SK-N-SH (cell line): ENCODE measurements at regions not wholly inside any gene's neighbourhood (a gene's known extent, or its start where the extent isn't known, plus 50 kb on each side); places are given as distances from the start of the nearest gene placed in this dataset.

ENCODE experiments used
- CTCF ChIP-seq: fragments of 200-600 bp; sonication (generic); IDR thresholded peaks from 2 replicates; pipeline ENCODE4 v1.6.1; 2017; ENCODE audit warnings: antibody characterized with exemption, mild to moderate bottlenecking, moderate library complexity
- EP300 ChIP-seq, 2 experiments: IDR thresholded peaks; 2 replicates each; pipeline versions ENCODE4 v1.4.0 to v1.6.1; 2012; ENCODE audit warnings: borderline replicate concordance in 1 of 2, low read depth in 1 of 2, low read length in 1 of 2
- FOSL2 ChIP-seq: IDR thresholded peaks from 2 replicates; pipeline ENCODE4 v1.4.0; 2012; ENCODE audit warnings: low read depth, mild to moderate bottlenecking, moderate library complexity, borderline replicate concordance
- NRF1 ChIP-seq: IDR thresholded peaks from 2 replicates; pipeline ENCODE4 v1.6.1; 2012; ENCODE audit warnings: low read depth, mild to moderate bottlenecking, low read length
- POLR2AphosphoS5 ChIP-seq: IDR thresholded peaks from 2 replicates; pipeline ENCODE4 v1.6.1; 2012; ENCODE audit warnings: low read depth, low read length
- RAD21 ChIP-seq: IDR thresholded peaks from 2 replicates; pipeline ENCODE4 v1.6.1; 2012; ENCODE audit warnings: mild to moderate bottlenecking, low read length
- YY1 ChIP-seq: IDR thresholded peaks from 2 replicates; pipeline ENCODE4 v1.4.0; 2012; ENCODE audit warnings: low read depth, mild to moderate bottlenecking
- TF ChIP-seq, protein P1 (sequence below): IDR thresholded peaks from 2 replicates; pipeline ENCODE4 v1.4.0; 2012; ENCODE audit warnings: low read depth, borderline replicate concordance

GRCh38 chr1:177800400-177801088 is 169.3 kb downstream of the SEC16B start:
- TF ChIP-seq CTCF (no peak), POLR2AphosphoS5 (no peak), EP300 (IDR thresholded peaks at IDR 0.05; ENCODE audit: borderline replicate concordance in 1 of 2, low read depth in 1 of 2, low read length in 1 of 2) (no peak), RAD21 (no peak), NRF1 (no peak), YY1 (no peak), FOSL2 (no peak)
- TF ChIP-seq, protein P1, sequence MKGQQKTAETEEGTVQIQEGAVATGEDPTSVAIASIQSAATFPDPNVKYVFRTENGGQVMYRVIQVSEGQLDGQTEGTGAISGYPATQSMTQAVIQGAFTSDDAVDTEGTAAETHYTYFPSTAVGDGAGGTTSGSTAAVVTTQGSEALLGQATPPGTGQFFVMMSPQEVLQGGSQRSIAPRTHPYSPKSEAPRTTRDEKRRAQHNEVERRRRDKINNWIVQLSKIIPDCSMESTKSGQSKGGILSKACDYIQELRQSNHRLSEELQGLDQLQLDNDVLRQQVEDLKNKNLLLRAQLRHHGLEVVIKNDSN = no peak
